HG03378 (cell line): ENCODE measurements at regions not wholly inside any gene's neighbourhood (a gene's known extent, or its start where the extent isn't known, plus 50 kb on each side); places are given as distances from the start of the nearest gene placed in this dataset.
"Not testable (repeated sequence)": the region's sequence is repeated elsewhere in the genome, so short reads cannot be mapped to it uniquely, and the experiment has no call there.

Experiments
- ATAC-seq: cut with Tn5 transposase; IDR thresholded peaks from one replicate; pipeline ENCODE4 v1.9.1; 2021; ENCODE audit warnings: mild to moderate bottlenecking, moderate library complexity; ENCODE audit not compliant: unreplicated experiment

GRCh38 chr3:6062261-6063187, 798.4 kb upstream of the GRM7 start:
- no peak for ATAC-seq

- ATAC-seq = no peak
These were observed 794.5 kb upstream of the GRM7 start for GRCh38 chr3:6066397-6066796.

- ATAC-seq = not testable (repeated sequence)
These were observed 793.9 kb upstream of the GRM7 start for GRCh38 chr3:6066868-6067578.

- no peak for ATAC-seq
These were observed 786.0 kb upstream of the GRM7 start for GRCh38 chr3:6074952-6075351.

- no peak for ATAC-seq
These were observed 782.5 kb upstream of the GRM7 start for GRCh38 chr3:6078436-6078835.

- no peak for ATAC-seq
These were observed 781.9 kb upstream of the GRM7 start for GRCh38 chr3:6079011-6079410.

DNA sequence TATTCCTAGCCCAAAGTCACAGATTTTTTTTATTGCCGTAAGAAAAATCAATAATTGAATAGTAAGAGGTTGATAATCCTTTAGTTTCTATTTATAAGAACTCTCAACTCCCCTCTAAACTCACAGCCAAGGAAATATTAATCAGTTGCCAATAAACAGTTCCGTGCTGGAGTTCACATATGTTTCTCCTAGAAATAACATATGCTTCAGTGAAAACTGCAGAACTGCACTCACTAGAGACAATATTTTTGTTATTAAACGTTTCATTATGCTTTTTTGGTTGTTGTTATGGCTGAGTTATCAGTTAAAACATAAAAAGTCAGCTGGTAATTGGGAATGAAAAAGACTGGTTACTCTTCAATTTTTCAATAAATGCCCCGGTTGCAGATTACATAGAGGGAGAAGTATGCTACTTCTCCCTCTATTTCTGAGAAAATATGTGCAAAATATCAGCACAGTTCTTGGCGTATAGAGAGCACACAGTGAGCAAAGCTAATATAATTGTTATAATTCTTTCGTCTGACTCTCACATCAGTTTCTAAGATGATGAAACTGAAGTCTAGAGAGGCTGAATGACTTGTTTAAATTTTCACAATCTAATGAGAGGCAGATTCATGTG, 781.2 kb upstream of the GRM7 start:
- no peak for ATAC-seq

GRCh38 chr3:6088433-6088832, 772.5 kb upstream of the GRM7 start:
- no peak for ATAC-seq

- no peak for ATAC-seq
These were observed 771.1 kb upstream of the GRM7 start for GRCh38 chr3:6089780-6090179.

GRCh38 chr3:6091262-6091661, 769.7 kb upstream of the GRM7 start:
- ATAC-seq = no peak

DNA sequence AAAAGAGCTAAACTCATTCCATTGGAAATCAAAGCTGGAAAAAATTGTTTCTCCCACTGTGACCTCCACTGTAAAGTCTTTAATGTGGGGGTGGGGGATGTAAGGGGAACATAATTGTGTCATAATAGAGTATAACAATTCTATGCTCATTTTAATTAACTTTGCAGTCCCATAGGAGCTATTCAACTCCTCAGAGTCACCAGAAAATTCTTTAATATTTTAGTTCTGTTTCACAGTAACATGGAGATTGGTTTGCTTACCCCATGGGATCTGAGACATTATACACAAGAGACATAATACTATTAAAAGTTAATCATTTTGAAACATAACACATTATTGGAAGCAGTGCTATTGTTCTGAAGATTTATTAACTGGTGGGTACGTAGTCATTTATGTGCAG, 765.9 kb upstream of the GRM7 start:
- no peak for ATAC-seq

GRCh38 chr3:6097021-6097420, 763.9 kb upstream of the GRM7 start:
- ATAC-seq = no peak

DNA sequence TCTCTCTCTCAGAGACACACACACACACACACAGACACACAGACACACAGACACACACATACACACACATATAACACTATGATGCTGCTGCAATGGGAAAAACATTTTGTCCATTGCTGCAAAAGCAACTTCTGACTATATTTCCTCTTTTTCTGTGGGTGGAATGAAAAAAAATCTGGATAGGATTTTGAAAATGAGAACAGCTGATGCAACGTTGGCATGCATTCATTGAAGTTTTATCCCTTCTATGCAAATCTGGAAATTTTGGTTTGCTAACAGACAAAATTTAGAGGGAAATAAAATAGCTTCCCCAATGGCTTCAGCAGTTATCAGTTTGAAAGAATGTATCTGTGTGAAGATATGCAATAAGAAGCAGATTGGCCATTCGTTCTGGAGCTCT, 763.4 kb upstream of the GRM7 start:
- ATAC-seq = no peak

DNA sequence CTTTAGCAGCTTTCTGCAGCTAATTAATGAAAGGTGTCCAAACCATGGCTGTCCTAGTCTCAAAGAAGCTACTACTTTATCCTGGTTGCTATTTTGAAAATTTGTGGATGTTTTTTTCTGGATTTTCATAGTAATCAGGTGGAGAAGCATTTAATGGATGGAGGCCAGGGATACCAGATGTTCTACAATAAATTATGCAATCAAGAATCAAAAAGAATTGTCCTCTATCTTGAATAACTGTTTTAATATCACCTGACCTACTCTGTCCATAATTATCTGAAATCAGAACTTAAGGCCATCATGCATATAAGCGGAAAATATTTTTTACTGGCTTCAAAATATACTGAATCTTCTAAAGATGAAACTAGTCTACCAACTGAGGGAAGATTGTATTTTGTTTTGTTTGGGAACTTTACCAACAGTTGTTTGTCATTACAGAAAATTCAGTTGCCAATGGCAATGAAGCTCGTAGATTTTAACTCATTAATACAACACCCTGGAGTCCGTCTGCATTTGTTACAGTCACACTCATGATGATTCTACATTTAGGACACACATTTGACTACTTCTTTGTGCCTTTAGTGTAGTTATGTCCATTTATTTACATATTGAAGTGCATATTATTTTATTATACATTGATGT, 762.3 kb upstream of the GRM7 start:
- no peak for ATAC-seq

DNA sequence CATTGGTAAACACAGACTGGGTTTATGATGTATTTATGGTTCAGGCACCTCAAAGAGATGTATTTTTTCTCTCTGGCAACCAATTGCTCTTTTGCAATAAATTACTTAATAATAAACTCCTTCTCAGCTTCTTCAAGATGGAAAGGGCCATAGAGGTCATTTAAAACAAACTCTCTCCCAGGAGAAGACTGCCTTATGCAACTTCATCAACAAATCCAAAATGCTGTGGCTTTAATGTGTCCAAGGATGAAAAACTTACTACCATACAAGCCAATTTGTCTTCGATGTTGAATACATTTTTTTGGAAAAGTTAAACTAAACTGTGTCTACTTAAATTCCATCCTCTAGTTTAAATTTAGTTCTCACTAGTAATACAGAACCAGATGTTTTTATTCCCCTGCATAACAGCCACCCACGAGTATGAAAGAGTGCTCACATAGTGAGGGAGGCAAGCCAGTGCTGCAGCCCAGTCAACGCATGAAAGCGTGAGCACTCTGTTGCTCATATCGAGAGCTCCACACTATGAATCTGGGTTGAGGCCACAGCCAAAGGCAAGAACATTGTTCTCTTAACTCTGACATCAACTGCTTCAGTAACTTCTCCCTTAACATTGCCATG, 761.3 kb upstream of the GRM7 start:
- ATAC-seq = no peak

DNA sequence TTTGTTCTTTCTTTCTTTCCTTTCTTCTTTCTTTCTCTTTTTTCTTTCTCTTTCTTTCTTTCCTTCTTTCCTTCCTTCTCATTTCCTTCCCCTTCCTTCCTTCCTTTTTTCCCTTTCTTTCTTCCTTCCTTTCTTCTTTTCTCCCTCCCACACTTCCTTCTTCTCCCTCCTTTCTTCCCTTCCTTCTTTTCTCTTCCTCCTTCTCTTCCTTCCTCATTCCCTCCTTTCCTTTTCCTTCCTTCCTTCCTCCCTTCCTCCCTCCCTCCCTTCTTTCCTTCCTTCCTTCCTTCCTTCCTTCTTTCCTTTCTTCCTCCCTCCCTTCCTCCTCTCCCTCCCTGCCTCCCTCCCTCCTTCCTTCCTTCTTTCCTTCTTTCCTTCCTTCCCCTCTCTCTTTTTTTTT, 755.7 kb upstream of the GRM7 start:
- ATAC-seq = no peak

- ATAC-seq = no peak
These were observed 752.0 kb upstream of the GRM7 start for GRCh38 chr3:6108957-6109356.

DNA sequence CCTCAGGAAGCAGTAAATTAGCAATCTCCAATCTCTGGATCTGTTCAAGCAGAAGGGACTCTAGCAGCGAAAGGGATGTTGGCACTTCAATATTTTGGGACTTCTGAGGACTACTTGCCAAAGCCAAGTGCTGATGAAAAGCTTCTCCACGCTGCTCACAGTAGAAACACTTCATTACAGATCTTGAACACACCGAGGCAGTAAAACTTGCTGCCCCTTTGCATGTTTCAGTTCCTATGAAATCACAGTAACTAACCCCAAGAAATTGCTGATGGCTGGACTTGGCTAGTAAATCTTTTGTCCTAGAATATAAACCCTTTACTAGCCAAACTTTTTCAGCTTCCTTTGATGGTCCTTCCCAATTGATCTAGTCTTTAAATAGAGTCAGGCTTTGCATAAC, 750.5 kb upstream of the GRM7 start:
- no peak for ATAC-seq

GRCh38 chr3:6112546-6112945, 748.4 kb upstream of the GRM7 start:
- no peak for ATAC-seq

DNA sequence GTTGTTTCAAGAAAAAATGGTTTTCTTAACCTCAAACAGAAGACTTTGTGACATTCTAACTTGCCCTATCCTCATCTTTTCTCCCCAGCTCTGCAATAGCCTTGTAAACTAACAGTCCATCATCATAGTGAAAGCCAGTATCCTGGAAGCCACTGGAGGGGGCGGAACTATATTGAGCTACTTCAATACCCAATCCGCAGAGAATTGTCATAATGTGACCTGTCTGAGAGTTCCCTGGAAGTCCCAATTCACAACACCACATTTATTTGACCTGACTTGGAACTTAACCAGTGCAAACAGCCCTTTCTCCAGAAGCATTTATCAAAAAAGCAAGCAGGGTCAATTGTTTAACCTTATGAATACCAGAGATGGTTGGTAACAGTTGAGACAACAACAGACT, 747.6 kb upstream of the GRM7 start:
- ATAC-seq = no peak

DNA sequence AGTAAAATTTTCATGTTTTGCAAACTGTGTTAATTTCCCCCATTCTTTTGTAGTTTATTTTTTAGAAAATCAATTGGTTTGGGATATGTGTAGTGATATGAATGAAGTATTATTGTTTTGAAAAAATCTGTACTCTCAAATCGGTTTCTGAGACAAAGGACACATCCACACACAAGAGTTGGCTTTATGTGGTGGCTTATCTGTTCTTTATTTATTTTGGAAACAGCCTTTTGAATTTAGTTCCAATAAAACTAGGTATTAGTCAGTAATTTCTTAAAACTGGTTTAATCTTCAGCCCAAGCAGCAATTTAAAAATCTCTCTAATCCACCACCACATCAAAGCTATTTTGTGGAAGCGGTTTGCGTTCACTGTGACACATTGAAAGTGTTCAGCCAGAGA, 741.5 kb upstream of the GRM7 start:
- ATAC-seq = no peak
